ENCODE measurements at regions not wholly inside any gene's neighbourhood (a gene's known extent, or its start where the extent isn't known, plus 50 kb on each side); places are given as distances from the start of the nearest gene placed in this dataset.

DNA sequence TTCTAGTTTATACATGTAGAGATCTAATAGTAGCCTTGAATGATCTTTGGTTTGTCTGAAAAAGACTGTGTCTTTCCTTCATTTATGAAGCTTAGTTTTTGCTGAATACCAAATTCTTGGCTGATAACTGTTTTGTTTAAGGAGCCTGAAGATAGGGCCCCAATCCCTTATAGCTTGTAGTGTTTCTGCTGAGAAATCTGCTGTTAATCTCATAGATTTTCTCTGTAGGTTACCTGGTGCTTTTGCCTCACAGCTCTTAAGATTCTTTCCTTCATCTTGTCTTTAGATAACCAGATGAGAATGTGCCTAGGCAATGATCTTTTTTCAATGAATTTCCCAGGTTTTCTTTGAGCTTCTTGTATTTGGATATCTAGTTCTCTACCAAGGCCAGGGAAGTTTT, 562.1 kb downstream of the XIRP2 start:
- Mint-ChIP-seq H3K27ac (no peak overlapping the region), H3K36me3 (ENCODE audit: low read depth) (no peaks in the 10 kb centered on the region), H3K4me3 (no peak overlapping the region), H3K9me3 (peaks cover 18% of the 10 kb centered on the region), H3K4me1 (ENCODE audit: low read depth) (no peaks in the 10 kb centered on the region), H3K27me3 (no peaks in the 10 kb centered on the region)
- CTCF ChIA-PET, result no interaction called here
- TF ChIP-seq, protein P1, sequence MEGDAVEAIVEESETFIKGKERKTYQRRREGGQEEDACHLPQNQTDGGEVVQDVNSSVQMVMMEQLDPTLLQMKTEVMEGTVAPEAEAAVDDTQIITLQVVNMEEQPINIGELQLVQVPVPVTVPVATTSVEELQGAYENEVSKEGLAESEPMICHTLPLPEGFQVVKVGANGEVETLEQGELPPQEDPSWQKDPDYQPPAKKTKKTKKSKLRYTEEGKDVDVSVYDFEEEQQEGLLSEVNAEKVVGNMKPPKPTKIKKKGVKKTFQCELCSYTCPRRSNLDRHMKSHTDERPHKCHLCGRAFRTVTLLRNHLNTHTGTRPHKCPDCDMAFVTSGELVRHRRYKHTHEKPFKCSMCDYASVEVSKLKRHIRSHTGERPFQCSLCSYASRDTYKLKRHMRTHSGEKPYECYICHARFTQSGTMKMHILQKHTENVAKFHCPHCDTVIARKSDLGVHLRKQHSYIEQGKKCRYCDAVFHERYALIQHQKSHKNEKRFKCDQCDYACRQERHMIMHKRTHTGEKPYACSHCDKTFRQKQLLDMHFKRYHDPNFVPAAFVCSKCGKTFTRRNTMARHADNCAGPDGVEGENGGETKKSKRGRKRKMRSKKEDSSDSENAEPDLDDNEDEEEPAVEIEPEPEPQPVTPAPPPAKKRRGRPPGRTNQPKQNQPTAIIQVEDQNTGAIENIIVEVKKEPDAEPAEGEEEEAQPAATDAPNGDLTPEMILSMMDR (IDR thresholded peaks at IDR 0.05), result no peak
- DNase-seq, result no peak
- Histone ChIP-seq H3K27me3 (ENCODE audit: control insufficient read depth in 1 of 2, insufficient read depth in 2 of 2, low read length in 2 of 2) (no peaks in the 10 kb centered on the region), H3K27ac (ENCODE audit: low read depth in 1 of 2, low read length in 2 of 2) (no peak overlapping the region), H3K4me3 (ENCODE audit: low read length) (no peak overlapping the region), H3K9me3 (ENCODE audit: control insufficient read depth in 1 of 2, insufficient read depth in 1 of 2, low read length in 2 of 2) (peaks cover 0 to 18% of the 10 kb centered on the region in 2 experiments), H3K36me3 (ENCODE audit: insufficient read depth, low read length) (no peaks in the 10 kb centered on the region), H3K4me1 (ENCODE audit: insufficient read depth, low read length) (no peaks in the 10 kb centered on the region)
- POLR2A ChIA-PET, result no interaction called here
- intact Hi-C loops (cut with DNase I, micrococcal nuclease), result no loop called here
- no peak for ATAC-seq (ENCODE audit: poor library complexity)

DNA sequence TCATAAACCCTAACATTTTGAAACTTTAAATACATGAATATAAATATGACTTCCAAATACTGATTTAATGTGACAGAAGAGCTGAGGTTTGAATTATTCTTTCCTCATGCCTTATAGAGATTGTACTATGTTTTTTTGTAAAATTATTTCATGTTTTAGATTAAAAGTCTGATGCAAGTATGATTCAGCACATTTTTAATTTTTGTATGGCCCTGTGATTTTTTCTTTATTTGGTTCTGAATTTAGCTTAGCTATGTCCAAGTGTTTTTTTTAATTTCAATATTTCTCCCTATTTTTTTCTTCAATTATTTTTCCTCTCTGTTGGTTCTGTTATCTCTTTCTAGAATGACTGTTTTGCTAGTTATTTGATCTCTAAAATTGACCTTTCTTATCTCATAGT, 552.1 kb downstream of the XIRP2 start:
- Mint-ChIP-seq H3K27me3 (no peaks in the 10 kb centered on the region), H3K4me3 (no peak overlapping the region), H3K27ac (no peak overlapping the region), H3K4me1 (ENCODE audit: low read depth) (no peaks in the 10 kb centered on the region), H3K9me3 (peaks cover 2% of the 10 kb centered on the region), H3K36me3 (ENCODE audit: low read depth) (no peaks in the 10 kb centered on the region)
- no peak overlapping the region for H3K27ac ChIP-seq (ENCODE audit: low read depth in 1 of 2, low read length in 2 of 2)
- no peaks in the 10 kb centered on the region for H3K9me3 ChIP-seq (ENCODE audit: control insufficient read depth in 1 of 2, insufficient read depth in 1 of 2, low read length in 2 of 2)
- no peaks in the 10 kb centered on the region for H3K36me3 ChIP-seq (ENCODE audit: insufficient read depth, low read length)
- ATAC-seq (ENCODE audit: poor library complexity), result no peak
- POLR2A ChIA-PET, result no interaction called here
- CTCF ChIA-PET, result no interaction called here
- TF ChIP-seq, protein P1 (IDR thresholded peaks at IDR 0.05), result no peak
- H3K27me3 ChIP-seq (ENCODE audit: control insufficient read depth in 1 of 2, insufficient read depth in 2 of 2, low read length in 2 of 2), result no peaks in the 10 kb centered on the region
- no peak for DNase-seq
- no peak overlapping the region for H3K4me3 ChIP-seq (ENCODE audit: low read length)
- no peaks in the 10 kb centered on the region for H3K4me1 ChIP-seq (ENCODE audit: insufficient read depth, low read length)
- intact Hi-C loops (cut with DNase I, micrococcal nuclease), result no loop called here

DNA sequence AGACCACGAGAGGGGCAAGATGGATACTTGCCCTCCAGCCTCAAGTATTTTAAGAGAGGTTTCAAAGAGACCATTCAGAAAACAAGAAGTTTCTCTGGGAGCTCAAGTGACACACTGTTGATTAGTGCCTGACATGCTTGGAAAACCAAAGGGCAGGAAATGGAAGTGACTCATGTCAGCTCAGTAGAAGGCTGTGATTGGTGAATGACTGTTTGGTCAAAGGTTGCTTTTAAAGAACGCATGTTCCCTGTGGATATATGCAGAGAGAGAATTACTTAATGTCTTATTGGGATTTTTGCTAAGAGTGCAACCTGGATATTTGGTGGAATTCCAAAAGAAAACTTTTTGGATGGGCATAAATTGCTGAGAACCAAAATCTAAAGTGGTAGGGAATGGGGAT, 549.9 kb downstream of the XIRP2 start:
- H3K4me3 ChIP-seq (ENCODE audit: low read length), result no peak overlapping the region
- ATAC-seq (ENCODE audit: poor library complexity) (no peak), DNase-seq (no peak)
- H3K4me1 Mint-ChIP-seq (ENCODE audit: low read depth), result no peaks in the 10 kb centered on the region
- no peaks in the 10 kb centered on the region for H3K27me3 ChIP-seq (ENCODE audit: control insufficient read depth in 1 of 2, insufficient read depth in 2 of 2, low read length in 2 of 2)
- no peak overlapping the region for H3K27ac ChIP-seq (ENCODE audit: low read depth in 1 of 2, low read length in 2 of 2)
- no peaks in the 10 kb centered on the region for H3K36me3 ChIP-seq (ENCODE audit: insufficient read depth, low read length)
- CTCF ChIA-PET, result no interaction called here
- TF ChIP-seq, protein P1 (IDR thresholded peaks at IDR 0.05), result no peak
- no peaks in the 10 kb centered on the region for H3K27me3 Mint-ChIP-seq
- POLR2A ChIA-PET, result no interaction called here
- H3K4me3 Mint-ChIP-seq, result no peak overlapping the region
- peaks cover 4% of the 10 kb centered on the region for H3K9me3 Mint-ChIP-seq
- H3K4me1 ChIP-seq (ENCODE audit: insufficient read depth, low read length), result no peaks in the 10 kb centered on the region
- intact Hi-C loops (cut with DNase I, micrococcal nuclease), result no loop called here
- no peaks in the 10 kb centered on the region for H3K9me3 ChIP-seq (ENCODE audit: control insufficient read depth in 1 of 2, insufficient read depth in 1 of 2, low read length in 2 of 2)
- no peak overlapping the region for H3K27ac Mint-ChIP-seq
- no peaks in the 10 kb centered on the region for H3K36me3 Mint-ChIP-seq (ENCODE audit: low read depth)

Data from CD4-positive, alpha-beta T cell (primary cell).